ENCODE measurements at regions not wholly inside any gene's neighbourhood (a gene's known extent, or its start where the extent isn't known, plus 50 kb on each side); places are given as distances from the start of the nearest gene placed in this dataset.

- DNase-seq = peak; percentile 45
These were observed 269.8 kb upstream of the PWP1 start for GRCh38 chr12:107415834-107416233.

- DNase-seq = no peak
These were observed 268.6 kb upstream of the PWP1 start for GRCh38 chr12:107417004-107417403.

- DNase-seq = no peak
These were observed 266.6 kb upstream of the PWP1 start for GRCh38 chr12:107418981-107419380.

- no peak for DNase-seq
These were observed 262.1 kb upstream of the PWP1 start for GRCh38 chr12:107423531-107423930.

- no peak for DNase-seq
These were observed 256.4 kb upstream of the PWP1 start for GRCh38 chr12:107429006-107429705.

GRCh38 chr12:107431942-107432341, 253.7 kb upstream of the PWP1 start:
- no peak for DNase-seq

- DNase-seq = no peak
These were observed 250.5 kb upstream of the PWP1 start for GRCh38 chr12:107435072-107435471.

- no peak for DNase-seq
These were observed 250.1 kb upstream of the PWP1 start for GRCh38 chr12:107435520-107435919.

GRCh38 chr12:107436376-107436775, 249.2 kb upstream of the PWP1 start:
- peak; percentile 86 for DNase-seq

- DNase-seq = no peak
These were observed 248.8 kb upstream of the PWP1 start for GRCh38 chr12:107436836-107437235.

GRCh38 chr12:107437954-107438353, 247.6 kb upstream of the PWP1 start:
- DNase-seq = no peak

- DNase-seq = no peak
These were observed 246.4 kb upstream of the PWP1 start for GRCh38 chr12:107439026-107439738.

GRCh38 chr12:107440606-107441005, 245.0 kb upstream of the PWP1 start:
- DNase-seq = no peak

GRCh38 chr12:107441665-107442300, 243.8 kb upstream of the PWP1 start:
- DNase-seq = peak; percentile 18

GRCh38 chr12:107442326-107442987, 243.1 kb upstream of the PWP1 start:
- DNase-seq = no peak

GRCh38 chr12:107443320-107444090, 242.1 kb upstream of the PWP1 start:
- DNase-seq = no peak

- DNase-seq = no peak
These were observed 240.8 kb upstream of the PWP1 start for GRCh38 chr12:107444771-107445170.

- no peak for DNase-seq
These were observed 239.1 kb upstream of the PWP1 start for GRCh38 chr12:107446476-107446875.

- DNase-seq = no peak
These were observed 238.3 kb upstream of the PWP1 start for GRCh38 chr12:107447336-107447735.

- DNase-seq = peak; percentile 10
These were observed 237.4 kb upstream of the PWP1 start for GRCh38 chr12:107448198-107448597.

- DNase-seq = no peak
These were observed 235.7 kb upstream of the PWP1 start for GRCh38 chr12:107449891-107450290.

GRCh38 chr12:107450541-107450940, 235.1 kb upstream of the PWP1 start:
- no peak for DNase-seq

GRCh38 chr12:107451246-107451645, 234.4 kb upstream of the PWP1 start:
- no peak for DNase-seq

Data from EL (cell line).